ENCODE measurements at regions not wholly inside any gene's neighbourhood (a gene's known extent, or its start where the extent isn't known, plus 50 kb on each side); places are given as distances from the start of the nearest gene placed in this dataset.

DNA sequence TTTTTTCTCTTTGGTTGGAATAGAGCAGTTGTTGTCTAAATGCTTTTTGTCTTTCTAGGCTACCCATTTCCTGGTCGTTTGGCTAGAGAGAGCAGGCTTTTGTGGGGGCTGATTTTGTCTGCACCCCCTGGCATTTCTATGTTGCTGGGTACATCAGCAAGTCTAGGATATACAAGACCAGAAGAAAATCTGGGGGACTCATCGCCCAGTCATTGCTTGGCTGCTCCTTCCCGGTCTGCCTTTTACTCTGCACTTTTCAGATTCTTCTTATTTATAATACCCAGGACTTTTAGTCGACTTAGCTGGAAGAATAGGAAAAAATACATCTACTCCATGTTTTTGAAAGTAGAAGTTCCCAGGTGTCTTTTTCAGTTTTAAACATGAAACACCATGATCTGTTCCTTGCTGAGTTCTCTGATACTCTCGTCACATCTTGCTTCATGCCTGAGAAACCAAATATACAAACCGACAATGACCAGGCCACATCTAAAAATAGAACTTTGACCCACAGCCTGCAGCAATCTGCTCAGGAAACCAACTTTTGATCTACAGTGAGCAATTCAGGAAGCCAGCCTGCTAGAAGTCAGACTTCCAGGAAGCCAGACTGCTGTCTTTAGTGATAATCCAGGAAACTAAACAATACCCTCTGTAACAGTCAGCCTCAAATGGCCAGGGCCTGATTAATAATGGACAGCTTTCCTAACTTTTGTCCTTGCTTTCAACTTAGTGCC lies 163.8 kb upstream of the MEX3C start:
- TF ChIP-seq, protein P1, sequence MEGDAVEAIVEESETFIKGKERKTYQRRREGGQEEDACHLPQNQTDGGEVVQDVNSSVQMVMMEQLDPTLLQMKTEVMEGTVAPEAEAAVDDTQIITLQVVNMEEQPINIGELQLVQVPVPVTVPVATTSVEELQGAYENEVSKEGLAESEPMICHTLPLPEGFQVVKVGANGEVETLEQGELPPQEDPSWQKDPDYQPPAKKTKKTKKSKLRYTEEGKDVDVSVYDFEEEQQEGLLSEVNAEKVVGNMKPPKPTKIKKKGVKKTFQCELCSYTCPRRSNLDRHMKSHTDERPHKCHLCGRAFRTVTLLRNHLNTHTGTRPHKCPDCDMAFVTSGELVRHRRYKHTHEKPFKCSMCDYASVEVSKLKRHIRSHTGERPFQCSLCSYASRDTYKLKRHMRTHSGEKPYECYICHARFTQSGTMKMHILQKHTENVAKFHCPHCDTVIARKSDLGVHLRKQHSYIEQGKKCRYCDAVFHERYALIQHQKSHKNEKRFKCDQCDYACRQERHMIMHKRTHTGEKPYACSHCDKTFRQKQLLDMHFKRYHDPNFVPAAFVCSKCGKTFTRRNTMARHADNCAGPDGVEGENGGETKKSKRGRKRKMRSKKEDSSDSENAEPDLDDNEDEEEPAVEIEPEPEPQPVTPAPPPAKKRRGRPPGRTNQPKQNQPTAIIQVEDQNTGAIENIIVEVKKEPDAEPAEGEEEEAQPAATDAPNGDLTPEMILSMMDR (IDR thresholded peaks at IDR 0.05) = no peak

DNA sequence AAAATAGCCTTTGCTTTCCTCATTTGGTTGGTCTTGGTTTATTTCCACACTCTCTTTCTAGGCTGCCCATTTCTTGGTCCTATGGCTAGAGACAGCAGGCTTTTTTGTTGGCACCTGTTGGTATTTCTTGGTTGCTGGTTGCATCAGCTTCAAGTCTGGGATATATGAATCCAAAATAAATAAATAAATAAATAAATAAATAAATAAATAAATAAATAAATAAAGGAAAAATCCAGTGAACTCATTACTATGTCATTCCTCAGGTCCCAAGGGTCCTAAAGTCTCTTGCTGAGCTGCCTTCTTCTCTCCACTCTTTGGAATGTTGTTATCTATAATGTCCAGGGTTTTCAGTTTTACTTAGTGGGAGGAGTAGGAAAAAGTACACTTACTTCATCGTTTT lies 165.9 kb upstream of the MEX3C start:
- TF ChIP-seq, protein P1 (IDR thresholded peaks at IDR 0.05) = no peak

DNA sequence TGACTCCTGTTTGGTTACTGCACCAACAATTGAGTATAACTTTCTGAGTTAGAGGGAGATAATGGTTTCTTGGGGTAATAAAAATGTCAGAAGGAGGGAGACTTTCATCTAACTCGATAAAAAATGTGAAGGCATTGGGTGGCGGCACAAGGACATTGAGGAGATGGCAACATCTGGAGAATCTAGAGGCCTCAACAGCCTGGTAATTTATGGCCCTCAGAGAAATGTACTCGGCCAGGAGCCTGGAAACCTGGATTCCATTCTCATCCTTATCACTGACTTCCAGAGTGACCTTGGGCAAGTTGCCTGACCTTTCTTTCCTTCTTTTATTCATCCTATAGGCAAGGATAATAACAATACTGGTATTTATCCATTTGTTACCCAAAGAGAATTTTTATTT lies 173.5 kb upstream of the MEX3C start:
- TF ChIP-seq, protein P1 (IDR thresholded peaks at IDR 0.05) = no peak

DNA sequence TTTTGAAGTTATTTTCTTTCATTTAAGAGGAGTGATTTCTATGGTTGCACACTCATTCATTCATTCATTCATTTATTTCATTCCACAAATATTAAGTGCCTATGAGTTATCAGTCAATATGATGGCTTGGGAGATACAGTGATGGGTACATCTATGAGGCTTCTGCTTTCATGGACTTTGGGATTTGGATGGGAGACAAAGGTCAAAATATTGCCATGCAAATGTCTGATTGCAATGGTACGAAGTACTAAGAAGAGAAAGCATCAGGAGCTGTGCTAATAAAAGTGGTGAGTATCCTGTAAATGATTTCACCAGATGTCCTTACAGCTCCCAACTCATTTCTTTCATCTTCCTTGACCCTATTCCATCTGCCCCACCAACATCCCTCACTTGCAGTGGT lies 174.4 kb upstream of the MEX3C start:
- TF ChIP-seq, protein P1 (IDR thresholded peaks at IDR 0.05) = no peak

DNA sequence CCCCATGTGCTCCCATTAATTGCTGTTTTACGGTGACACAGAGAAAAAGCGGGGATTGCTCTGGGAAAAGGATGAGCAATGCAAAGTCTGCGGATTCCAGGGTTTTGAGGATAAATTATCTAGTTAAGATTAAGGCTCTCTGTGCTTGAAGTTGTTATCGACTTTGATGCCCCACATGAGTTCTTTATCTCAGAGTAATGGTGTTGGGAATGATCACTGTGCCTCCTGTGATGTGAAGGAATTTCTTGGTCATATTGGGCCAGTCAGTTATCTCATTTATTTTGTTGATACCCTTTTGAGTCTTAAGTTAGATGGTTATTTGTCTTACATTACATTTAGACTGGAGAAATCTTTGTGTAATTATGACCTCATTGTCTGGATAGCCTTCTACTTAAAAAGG lies 184.6 kb upstream of the MEX3C start:
- TF ChIP-seq, protein P1 (IDR thresholded peaks at IDR 0.05) = no peak

DNA sequence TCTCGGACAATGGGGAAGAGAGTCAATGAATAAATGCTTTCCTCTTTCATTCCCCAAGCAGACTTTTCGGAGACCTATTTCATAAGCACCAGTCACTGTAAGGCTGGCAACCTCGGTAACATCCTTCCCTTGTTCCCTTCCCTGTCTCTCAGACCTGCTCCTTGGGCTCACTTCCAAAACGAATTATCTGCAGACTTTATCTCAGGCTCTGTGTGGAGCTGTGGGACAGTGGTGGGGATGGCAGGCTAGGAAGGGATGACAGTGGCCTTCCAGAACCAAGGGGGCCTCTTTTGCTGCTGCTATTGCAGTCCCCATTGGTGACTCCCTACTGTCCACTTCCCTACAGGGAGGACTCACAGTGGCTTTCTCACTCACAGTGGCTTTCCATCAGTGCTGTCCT lies 185.6 kb upstream of the MEX3C start:
- TF ChIP-seq, protein P1 (IDR thresholded peaks at IDR 0.05) = no peak

DNA sequence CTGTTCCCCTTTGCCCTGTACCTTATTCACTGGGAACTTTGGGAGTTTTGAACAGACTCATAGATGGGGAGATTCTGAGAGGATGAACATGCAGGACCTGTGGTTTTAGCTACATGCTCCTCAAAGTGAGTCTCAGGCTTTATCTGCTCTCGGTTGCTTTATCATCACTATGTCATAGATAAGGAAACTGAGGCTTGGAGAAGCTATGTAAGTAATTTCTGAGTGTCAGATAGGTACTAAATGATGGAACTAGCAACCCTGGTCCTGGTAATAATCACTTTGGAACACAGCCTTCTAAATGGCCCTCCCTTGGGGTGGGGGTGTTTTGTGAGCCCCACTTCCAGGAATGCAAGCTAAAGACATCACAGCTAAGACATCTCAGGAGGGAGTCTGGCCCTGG lies 186.2 kb upstream of the MEX3C start:
- TF ChIP-seq, protein P1 (IDR thresholded peaks at IDR 0.05) = no peak

DNA sequence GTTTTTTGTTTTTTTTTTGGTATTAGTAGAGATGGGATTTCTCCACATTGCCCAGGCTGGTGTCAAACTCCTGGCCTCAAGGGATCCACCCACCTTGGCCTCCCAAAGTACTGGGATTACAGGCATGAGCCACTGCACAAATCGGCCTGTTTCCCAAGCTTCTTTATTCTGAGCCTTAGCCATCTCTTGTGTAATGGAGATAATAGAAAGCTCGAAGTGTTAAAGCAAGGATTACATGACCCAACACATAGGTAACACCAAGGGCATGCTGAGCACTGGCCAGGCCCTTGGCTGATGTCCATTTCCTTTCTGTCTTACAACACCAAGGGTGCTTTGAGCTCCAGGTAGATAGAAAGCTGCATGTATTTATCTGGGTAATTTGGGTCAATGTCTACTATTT lies 187.8 kb upstream of the MEX3C start:
- TF ChIP-seq, protein P1 (IDR thresholded peaks at IDR 0.05) = no peak

Measured in LNCAP (cell line).